GM21737 (cell line): ENCODE measurements at regions not wholly inside any gene's neighbourhood (a gene's known extent, or its start where the extent isn't known, plus 50 kb on each side); places are given as distances from the start of the nearest gene placed in this dataset.
A peak's percentile ranks its signal among the peaks of the same experiment; 100 is the strongest.

ENCODE experiments used
- ATAC-seq: cut with Tn5 transposase; IDR thresholded peaks from one replicate; pipeline ENCODE4 v1.9.1; 2021; ENCODE audit warnings: mild to moderate bottlenecking, moderate library complexity; ENCODE audit not compliant: unreplicated experiment

GRCh38 chr13:30151388-30151787, 156.0 kb downstream of the KATNAL1 start:
- ATAC-seq = no peak

GRCh38 chr13:30149248-30149647, 158.1 kb downstream of the KATNAL1 start:
- no peak for ATAC-seq

DNA sequence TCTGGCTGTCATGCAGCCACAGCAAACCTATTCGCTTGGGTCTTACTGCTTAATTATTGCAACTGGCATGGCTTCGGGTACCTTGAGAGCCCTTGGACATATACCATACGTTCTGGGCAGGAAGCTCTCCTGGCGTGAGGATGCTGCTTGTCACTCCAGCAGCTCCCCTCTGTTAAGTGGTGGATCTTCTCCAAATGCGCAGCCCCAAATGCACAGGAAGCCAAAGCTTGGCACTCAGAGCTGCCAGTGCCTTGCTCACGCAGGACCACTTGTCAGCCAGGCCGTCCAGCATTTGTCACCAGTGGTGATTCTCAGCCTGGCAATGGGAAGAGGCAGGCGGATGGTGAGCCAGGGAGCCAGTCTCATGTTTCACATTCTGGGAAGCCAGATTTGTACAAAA, 158.6 kb downstream of the KATNAL1 start:
- no peak for ATAC-seq

DNA sequence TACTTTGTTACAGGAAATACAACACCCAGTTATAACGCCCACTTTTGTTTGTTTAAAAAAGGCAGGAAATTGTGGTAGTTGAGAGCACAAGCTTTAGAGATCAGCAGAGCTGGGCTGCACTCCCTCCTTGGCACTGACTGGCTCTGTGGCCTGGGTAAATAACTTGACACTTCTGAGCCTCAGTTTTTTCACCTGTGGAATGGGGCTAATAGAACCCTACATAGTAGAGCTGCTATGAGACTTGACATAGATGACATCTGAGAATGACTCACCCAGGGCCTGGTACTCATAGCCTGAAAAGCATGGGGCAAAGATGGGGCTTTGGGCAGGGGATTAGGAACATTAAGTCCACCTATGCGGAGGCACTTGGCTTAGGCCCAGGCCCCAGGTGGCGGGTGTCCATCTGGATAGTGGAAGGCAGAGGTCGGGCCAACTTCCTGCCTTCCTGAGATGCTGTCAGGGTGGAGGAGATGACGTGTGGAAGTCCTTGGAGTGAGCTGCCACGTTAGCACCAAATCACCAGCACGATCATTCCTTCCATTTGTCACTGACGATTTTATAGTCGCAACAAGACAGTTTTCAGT, 159.1 kb downstream of the KATNAL1 start:
- no peak for ATAC-seq

GRCh38 chr13:30147421-30147820, 159.9 kb downstream of the KATNAL1 start:
- no peak for ATAC-seq

DNA sequence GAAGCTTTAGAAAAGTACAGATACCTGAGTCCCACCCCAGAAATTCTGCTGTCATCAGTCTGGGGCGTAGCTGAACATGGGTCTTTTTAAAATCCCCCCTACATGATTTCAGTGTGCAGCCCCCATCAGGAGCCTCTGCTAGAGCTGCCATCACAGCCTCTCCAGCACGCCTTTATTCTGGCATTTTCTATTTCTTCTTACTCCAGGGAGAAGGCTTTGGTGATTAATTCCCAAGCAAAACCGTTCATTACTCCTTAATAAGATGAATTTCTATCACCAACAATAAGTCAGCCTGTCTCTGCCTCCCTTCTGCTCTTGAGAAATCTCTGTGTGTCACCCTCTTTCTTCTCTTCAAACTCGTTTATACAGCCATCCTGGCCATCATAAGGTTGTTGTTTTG, 160.3 kb downstream of the KATNAL1 start:
- ATAC-seq = no peak

- peak; percentile 53 for ATAC-seq
Observed at GRCh38 chr13:30145709-30146367, 161.5 kb downstream of the KATNAL1 start.

DNA sequence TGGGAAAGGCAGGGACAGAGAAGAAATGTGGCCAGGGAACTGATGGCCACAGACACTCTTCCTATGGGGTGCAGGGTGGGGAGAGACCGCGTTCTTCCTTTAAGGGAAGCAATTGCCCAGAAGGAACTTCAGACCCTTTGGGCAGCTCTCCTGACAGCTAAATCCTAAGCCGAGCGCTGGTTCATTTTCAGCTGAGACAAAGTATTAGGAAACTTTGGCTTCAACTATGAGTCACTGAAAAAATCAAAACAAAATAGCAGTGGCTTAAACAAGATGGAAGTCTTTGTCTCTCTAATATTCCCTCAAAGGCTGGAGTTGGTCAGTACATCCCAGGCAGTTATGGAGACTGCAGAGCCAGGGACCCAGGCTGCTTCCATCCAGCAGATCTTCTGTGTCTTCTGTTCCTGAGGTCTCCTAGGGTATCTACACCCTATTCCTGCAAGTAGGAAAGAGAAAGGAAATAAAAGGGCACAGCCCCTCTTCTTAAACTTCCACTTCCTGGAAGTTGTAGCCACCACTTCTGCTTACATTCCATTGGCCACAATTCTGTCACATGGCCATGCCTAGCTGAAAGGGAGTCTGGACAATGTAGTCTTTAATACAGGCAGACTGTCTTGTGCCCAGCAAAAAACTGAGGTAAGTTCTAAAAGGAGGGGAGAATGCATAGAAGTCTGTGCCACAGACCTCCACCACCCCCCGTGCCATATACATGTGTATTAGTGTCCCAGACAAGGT, 163.5 kb downstream of the KATNAL1 start:
- ATAC-seq = no peak

DNA sequence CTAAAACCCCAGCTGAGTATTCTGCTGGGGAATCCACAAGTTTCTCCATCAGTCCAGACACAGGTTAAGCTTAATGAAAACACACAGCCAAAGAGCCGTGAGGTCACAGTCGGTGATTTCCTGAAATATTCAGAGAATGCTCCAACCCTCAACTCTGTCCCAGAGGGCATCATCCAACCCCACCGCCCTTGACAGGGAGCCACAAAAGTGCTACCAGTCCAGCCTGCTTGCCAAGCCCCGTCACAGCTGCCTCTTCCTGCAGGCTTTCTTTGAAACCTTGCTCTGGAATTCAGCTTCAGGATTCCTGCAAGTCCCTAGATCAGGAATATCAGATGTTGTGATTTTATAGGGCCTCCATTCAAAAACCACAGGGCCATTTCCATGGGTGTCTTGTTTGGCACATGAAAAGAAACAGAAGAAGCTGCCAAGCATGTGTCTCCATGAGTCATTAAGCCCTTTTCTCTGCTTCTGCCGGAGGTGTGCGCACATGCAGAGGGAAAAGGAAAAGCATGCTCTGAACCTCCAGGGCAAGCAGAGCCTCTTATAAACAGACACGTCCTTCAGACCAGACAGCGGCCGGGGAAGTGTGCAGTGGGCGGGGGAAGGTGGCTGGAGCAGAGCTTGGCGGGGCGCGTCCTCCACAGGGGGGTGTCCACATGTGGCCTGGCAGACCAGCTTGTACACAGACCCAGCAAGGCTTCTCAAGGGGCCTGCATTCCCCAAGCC, 164.7 kb downstream of the KATNAL1 start:
- ATAC-seq = no peak

- no peak for ATAC-seq
Observed at GRCh38 chr13:30141775-30142485, 165.4 kb downstream of the KATNAL1 start.

GRCh38 chr13:30140973-30141372, 166.4 kb downstream of the KATNAL1 start:
- ATAC-seq = no peak

GRCh38 chr13:30138511-30138910, 168.8 kb downstream of the KATNAL1 start:
- no peak for ATAC-seq

DNA sequence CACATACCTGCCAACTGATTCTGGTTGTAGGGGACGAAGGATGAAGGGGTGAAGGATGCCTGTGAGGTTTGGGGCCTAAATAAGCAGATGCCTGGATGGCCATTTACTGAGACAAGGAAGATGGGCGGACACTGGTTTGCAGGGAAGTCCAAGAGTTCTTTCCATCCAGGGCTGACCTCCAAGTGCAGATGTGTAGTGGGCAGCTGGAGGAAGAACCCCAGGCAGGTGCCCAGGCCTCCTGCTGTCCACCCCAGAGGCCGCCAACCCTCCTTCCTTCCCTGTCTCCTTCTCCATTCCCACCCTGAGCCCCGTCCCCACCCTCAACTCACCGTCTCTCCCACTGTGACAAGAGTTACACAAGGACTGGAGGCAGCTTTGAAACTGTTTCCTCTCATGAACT, 171.5 kb downstream of the KATNAL1 start:
- no peak for ATAC-seq

GRCh38 chr13:30135351-30135750, 172.0 kb downstream of the KATNAL1 start:
- ATAC-seq = no peak

DNA sequence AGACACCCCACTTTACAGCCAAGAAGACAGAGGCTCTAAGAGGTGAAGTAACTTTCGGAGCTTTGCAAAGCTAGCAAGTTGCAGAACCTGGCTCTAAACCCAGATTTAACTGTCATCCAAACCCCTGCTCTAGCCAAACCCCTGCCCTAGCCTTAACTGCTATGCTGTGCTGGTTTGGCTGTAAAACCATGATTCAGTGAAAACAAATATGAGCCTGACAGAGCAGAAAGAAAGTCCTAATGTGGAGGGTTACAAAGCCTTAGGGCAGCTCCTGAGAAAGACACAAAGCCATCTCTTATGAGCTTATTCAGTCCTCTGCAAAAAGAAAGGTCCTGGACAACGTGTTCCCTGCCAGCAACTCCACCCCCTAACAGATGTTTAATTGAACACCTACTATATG, 172.8 kb downstream of the KATNAL1 start:
- no peak for ATAC-seq

GRCh38 chr13:30133996-30134395, 173.4 kb downstream of the KATNAL1 start:
- ATAC-seq = no peak

DNA sequence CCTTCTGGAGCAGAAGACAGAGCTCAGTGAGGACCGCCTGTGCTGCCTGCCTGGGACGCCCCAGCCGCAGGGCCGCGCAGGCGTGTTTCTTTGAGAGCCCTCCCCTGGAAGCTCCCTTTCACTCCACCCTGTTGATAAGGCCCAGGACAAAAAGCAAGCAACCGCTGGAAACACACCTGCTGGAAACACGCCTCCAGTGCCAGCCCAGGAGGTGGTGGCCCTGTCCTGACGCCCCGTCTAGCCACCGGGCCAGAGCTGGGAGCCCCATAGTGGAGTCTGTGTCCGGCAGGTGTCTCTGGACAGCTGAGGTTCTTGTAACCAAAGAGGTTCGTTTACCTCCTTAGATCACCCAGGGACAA, 173.8 kb downstream of the KATNAL1 start:
- no peak for ATAC-seq

GRCh38 chr13:30132623-30133553, 174.5 kb downstream of the KATNAL1 start:
- ATAC-seq = peak; percentile 85

DNA sequence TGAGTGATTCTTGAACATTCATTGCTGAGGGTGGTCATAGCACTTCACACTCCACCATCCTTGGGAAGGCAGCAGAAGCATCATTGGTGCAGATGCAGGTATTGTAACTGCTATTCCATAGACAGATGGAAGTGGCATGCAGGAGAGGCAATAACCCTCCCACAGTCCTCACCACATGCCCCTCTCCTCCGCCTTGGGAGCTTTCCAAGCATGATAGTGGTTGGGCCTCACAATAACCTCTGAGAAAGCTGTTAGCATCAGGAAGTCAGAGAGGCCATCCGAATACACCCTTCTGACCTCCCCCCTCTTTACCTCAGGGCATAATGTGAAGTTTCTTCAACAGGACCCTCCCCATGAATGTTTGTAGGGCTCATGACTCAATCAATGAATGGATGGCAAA, 177.9 kb downstream of the KATNAL1 start:
- ATAC-seq = no peak

DNA sequence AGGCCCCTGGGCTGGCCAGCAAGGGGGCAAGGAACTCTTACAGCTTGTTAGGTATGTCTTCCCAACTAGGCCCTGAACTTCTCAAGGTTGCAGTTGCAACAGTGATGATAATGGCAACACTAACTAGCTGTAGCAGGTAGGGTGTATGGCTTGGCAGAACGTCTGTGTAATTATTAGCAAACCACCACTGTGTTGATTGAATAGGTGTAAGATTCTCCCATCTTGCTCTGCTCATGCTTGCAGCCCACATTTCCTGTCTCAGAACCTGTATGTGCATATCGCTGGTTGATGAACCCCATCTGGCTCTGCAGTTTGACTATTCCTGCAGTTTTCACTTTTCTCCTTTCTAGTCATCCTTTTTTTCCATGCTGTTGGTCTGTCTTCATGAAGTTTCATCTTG, 178.8 kb downstream of the KATNAL1 start:
- peak; percentile 66 for ATAC-seq
